ENCODE measurements at regions not wholly inside any gene's neighbourhood (a gene's known extent, or its start where the extent isn't known, plus 50 kb on each side); places are given as distances from the start of the nearest gene placed in this dataset.

DNA sequence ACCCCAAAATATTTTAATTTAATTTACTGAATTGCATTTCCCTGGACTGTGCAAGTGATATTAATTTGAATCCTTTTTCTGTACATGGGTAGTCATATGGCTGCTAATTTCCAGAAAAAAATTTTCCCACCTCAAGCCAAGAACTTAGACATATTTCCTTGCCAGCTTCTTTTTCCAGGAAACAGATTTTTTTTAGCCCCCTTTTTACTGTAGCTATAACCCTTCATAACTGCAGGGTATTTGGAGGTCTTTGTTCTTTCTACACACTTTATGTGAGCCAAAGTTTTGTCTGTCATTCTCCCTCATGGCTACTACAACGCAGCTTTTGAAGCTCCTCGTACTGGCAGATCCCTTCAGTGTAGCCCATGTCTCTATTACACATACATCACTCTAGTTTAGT, 261.2 kb upstream of the PIK3R1 start:
- Histone ChIP-seq H3K9me3 (no peaks in the 10 kb centered on the region), H3K4me3 (replicated peaks in 1 of 3) (no peak overlapping the region), H3K4me1 (no peaks in the 10 kb centered on the region), H3K27me3 (no peaks in the 10 kb centered on the region), H3K27ac (no peak overlapping the region), H3K36me3 (no peaks in the 10 kb centered on the region)
- TF ChIP-seq POLR2A (IDR thresholded peaks at IDR 0.05) = no peak
- TF ChIP-seq, protein P1, sequence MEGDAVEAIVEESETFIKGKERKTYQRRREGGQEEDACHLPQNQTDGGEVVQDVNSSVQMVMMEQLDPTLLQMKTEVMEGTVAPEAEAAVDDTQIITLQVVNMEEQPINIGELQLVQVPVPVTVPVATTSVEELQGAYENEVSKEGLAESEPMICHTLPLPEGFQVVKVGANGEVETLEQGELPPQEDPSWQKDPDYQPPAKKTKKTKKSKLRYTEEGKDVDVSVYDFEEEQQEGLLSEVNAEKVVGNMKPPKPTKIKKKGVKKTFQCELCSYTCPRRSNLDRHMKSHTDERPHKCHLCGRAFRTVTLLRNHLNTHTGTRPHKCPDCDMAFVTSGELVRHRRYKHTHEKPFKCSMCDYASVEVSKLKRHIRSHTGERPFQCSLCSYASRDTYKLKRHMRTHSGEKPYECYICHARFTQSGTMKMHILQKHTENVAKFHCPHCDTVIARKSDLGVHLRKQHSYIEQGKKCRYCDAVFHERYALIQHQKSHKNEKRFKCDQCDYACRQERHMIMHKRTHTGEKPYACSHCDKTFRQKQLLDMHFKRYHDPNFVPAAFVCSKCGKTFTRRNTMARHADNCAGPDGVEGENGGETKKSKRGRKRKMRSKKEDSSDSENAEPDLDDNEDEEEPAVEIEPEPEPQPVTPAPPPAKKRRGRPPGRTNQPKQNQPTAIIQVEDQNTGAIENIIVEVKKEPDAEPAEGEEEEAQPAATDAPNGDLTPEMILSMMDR (IDR thresholded peaks at IDR 0.05) = no peak
- no peak for DNase-seq
- intact Hi-C loops (cut with DNase I) = no loop called here
- 70 to 88% methylated on average over 2 of the region's 2 CpGs for WGBS, 2 donors

DNA sequence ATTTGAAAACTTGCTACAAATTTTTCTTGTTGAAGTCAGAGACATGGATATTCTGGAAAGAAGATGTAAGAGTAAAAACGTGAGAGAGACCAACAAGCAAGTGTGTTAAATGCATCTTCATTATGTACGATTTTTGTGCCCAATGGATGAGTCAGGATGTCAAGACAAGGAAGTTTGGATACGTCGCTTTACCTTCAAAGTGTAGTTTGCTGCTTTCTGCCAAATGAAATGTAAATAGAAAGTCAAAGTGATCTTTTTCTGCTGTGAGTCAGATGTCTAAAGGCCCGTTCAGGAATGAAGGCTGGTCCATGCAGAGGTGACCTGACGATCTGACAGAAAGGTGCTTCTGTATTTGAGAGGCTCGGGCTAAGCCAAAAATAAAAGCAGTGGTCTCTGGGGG, 273.1 kb upstream of the PIK3R1 start:
- TF ChIP-seq, protein P1 (IDR thresholded peaks at IDR 0.05) = no peak
- TF ChIP-seq POLR2A (IDR thresholded peaks at IDR 0.05) = no peak
- H3K27ac ChIP-seq = no peak overlapping the region
- WGBS, 2 donors = 84% methylated on average over 7 of the region's 7 CpGs
- H3K4me1 ChIP-seq = no peaks in the 10 kb centered on the region
- DNase-seq = no peak
- H3K36me3 ChIP-seq = no peaks in the 10 kb centered on the region
- intact Hi-C loops (cut with DNase I) = no loop called here
- no peaks in the 10 kb centered on the region for H3K27me3 ChIP-seq
- no peaks in the 10 kb centered on the region for H3K9me3 ChIP-seq
- no peak overlapping the region for H3K4me3 ChIP-seq (replicated peaks in 1 of 3)

DNA sequence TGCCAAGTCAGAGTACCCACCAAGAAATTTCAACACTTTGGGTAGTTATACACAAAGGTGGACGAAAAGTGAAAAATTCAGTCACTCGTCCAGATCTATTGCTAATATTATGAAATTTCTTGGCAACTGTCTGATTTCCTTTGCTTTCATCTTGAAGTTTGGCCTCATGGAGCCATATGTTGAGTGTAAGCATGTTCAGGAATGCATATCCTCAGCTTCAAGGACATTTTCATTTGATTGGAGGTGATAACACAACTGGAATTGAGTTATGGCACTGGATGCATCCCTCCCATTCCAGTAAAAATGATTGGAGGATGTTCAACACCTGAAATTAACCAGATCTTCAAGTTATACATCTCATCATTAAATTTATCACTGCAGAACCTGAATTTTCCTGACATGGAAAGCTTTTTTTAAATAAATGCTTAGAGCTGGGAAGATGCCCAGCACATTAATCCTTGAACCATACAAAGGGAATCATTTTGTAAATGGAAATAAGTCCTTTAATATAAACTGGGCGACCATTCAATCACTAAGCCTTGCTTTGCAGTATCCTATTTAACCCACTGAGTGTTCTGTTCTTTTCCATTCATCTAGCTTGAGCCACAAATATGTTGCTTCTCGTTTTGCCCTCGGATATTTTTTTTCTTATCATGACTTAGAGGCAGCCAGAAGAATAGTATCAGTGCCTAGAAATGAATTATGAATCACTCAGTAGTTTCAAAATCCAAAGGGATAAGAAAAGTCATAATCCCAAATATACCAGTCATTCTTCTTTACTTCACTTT, 273.7 kb upstream of the PIK3R1 start:
- Histone ChIP-seq H3K27ac (no peak overlapping the region), H3K4me1 (no peaks in the 10 kb centered on the region), H3K27me3 (no peaks in the 10 kb centered on the region), H3K9me3 (no peaks in the 10 kb centered on the region), H3K36me3 (no peaks in the 10 kb centered on the region), H3K4me3 (replicated peaks in 1 of 3) (no peak overlapping the region)
- 62 to 86% methylated on average over 5 of the region's 5 CpGs for WGBS, 2 donors
- TF ChIP-seq, protein P1 (IDR thresholded peaks at IDR 0.05) = no peak
- TF ChIP-seq POLR2A (IDR thresholded peaks at IDR 0.05) = no peak
- no peak for DNase-seq
- intact Hi-C loops (cut with DNase I) = no loop called here

DNA sequence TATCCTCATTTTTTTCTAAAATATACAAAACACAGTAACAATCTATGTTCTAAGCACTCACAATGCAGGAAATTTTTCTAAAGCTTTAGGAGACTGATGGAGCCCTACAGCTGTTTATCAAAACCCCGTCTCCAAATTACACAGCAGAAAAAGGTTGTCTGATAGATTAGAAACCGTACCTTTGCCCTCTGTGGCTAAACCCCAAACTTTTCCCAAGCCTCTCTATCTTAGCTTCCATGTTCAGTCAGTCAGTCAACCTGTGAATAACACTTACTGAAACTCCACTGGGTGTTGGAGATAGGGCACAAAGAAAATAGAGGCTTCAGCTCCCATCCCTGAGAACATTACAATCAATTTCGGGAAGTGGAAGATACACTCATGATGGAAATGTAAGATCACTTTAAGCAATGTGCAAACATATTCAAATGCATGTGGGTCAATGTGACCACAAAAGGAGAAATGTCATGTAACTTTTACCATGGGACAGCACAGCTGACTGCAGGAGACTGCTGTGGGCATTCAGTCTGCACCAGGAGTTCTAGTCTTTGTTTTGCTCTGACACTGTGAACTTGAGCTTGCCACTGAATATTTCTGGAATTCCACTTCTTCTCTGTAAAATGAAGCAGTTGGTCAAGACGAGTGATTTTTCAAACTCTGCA, 279.5 kb upstream of the PIK3R1 start:
- Histone ChIP-seq H3K4me3 (replicated peaks in 1 of 3) (no peak overlapping the region), H3K27me3 (no peaks in the 10 kb centered on the region), H3K27ac (no peak overlapping the region), H3K4me1 (no peaks in the 10 kb centered on the region), H3K36me3 (no peaks in the 10 kb centered on the region), H3K9me3 (no peaks in the 10 kb centered on the region)
- no peak for TF ChIP-seq POLR2A (IDR thresholded peaks at IDR 0.05)
- TF ChIP-seq, protein P1 (IDR thresholded peaks at IDR 0.05) = no peak
- WGBS, 2 donors = 69 to 71% methylated on average over 4 of the region's 4 CpGs
- intact Hi-C loops (cut with DNase I) = no loop called here
- DNase-seq = no peak

DNA sequence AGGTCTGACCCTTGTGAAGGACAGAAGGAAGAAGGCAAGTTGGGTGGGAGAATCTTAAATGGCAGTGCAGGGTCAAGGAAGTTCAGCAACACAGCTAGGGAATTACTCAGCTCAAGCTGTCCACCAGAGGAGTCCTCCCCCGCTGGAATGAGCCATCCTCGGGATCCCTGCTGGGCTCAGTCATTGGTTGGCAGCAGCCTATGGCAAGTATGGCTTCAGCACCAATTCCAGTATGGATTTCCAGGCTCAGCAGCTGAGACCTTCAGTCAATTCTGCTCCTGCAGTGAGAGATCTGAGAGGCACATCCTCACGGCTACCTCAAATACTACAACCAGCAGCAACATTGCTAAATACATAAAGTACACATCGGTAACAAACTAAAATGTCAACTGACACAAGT, 280.6 kb upstream of the PIK3R1 start:
- 92 to 94% methylated on average over 4 of the region's 4 CpGs for WGBS, 2 donors
- Histone ChIP-seq H3K27ac (no peak overlapping the region), H3K27me3 (no peaks in the 10 kb centered on the region), H3K4me3 (replicated peaks in 1 of 3) (no peak overlapping the region), H3K9me3 (no peaks in the 10 kb centered on the region), H3K4me1 (no peaks in the 10 kb centered on the region), H3K36me3 (no peaks in the 10 kb centered on the region)
- DNase-seq = no peak
- TF ChIP-seq POLR2A (IDR thresholded peaks at IDR 0.05) = no peak
- TF ChIP-seq, protein P1 (IDR thresholded peaks at IDR 0.05) = no peak
- intact Hi-C loops (cut with DNase I) = no loop called here
